Aorta (tissue), 5 donors: ENCODE measurements at regions not wholly inside any gene's neighbourhood (a gene's known extent, or its start where the extent isn't known, plus 50 kb on each side); places are given as distances from the start of the nearest gene placed in this dataset.
"Not testable (repeated sequence)": the region's sequence is repeated elsewhere in the genome, so short reads cannot be mapped to it uniquely, and the experiment has no call there.

ENCODE experiments used
- ATAC-seq: fragments of 200-7000 bp; cut with Tn5 transposase; one replicate; pipeline ENCODE4 v1.9.1; 2022; ENCODE audit warnings: moderate library complexity; ENCODE audit not compliant: low FRiP score
- DNase-seq, 2 donors: peaks; one replicate each; pipeline ENCODE4 v3.0.0-alpha.2; 2020
- H3K27ac ChIP-seq, 2 donors: one replicate each; pipeline ENCODE4 v1.5.1; 2013; ENCODE audit warnings: low read length in 2 of 2, mild to moderate bottlenecking in 2 of 2, moderate library complexity in 2 of 2, control low read depth in 1 of 2, inconsistent platforms in 1 of 2, low read depth in 1 of 2
- H3K27me3 ChIP-seq, 2 donors: one replicate each; pipeline ENCODE4 v1.6.1; 2013; ENCODE audit warnings: control low read depth in 1 of 2, low read length in 1 of 2, mild to moderate bottlenecking in 1 of 2, moderate library complexity in 1 of 2; ENCODE audit not compliant: insufficient read depth in 2 of 2, control insufficient read depth in 1 of 2
- H3K36me3 ChIP-seq, 2 donors: one replicate each; pipeline ENCODE4 v1.6.1; 2013; ENCODE audit warnings: control low read depth in 1 of 2, low read length in 1 of 2, mild to moderate bottlenecking in 1 of 2; ENCODE audit not compliant: insufficient read depth in 2 of 2, control insufficient read depth in 1 of 2
- H3K4me1 ChIP-seq, 2 donors: one replicate each; pipeline ENCODE4 v1.6.1; 2013; ENCODE audit warnings: low read length in 2 of 2, control low read depth in 1 of 2, mild to moderate bottlenecking in 1 of 2, moderate library complexity in 1 of 2; ENCODE audit not compliant: insufficient read depth in 2 of 2, control insufficient read depth in 1 of 2
- H3K4me3 ChIP-seq, 2 donors: one replicate each; pipeline ENCODE4 v1.5.1; 2013; ENCODE audit warnings: low read length in 2 of 2, control low read depth in 1 of 2, mild to moderate bottlenecking in 1 of 2
- H3K9me3 ChIP-seq: one replicate; pipeline ENCODE4 v1.6.1; 2013; ENCODE audit warnings: mild to moderate bottlenecking, low read length; ENCODE audit not compliant: control insufficient read depth
- WGBS, 2 donors: extraction: QIAGEN DNeasy Blood & Tissue Kit; methylation state at CpG; one replicate each; pipeline ENCODE4 v1.1.7; 2013; 5-methylcytosine and 5-hydroxymethylcytosine counted together
- intact Hi-C, 2 donors: fragments of 100-400 bp; cut with DNase I; formaldehyde crosslinking; loops; one replicate each; pipeline versions ENCODE4 v1.14.2 to v1.15.0; 2022
- donor health status: healthy with polysubstance abuse.
- donor health status: Bipolar disorder and iron deficiency.
- donor health status: DM: no; HTN: no; CAD: no.
- donor health status: DM: no; HTN: no; CAD: no.
- donor health status: DM: yes; HTN: yes; CAD: no.

DNA sequence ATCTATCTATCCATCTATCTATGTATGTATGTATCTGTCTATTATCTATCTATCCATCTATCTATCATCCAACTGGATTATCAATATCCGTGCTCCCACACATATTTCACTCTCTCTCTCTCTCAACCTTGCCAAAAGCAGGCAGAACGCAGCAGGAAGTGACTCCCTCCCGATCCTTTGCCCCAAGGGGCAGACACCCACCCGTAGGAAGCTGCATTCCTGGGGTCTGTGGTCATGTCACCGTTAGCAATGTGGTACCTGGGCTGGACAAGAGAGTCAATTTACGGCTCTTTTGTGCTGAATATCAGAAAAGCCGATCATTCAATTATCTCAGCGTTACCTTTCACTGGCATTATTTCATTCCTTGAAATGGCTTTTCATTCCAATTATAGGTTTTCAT, 119.6 kb upstream of the PPP2R3B start:
- intact Hi-C loops: no loop called here
- no peak for ATAC-seq
- Histone ChIP-seq H3K27ac (no peak overlapping the region), H3K27me3 (no peaks in the 10 kb centered on the region), H3K4me3 (no peak overlapping the region), H3K36me3 (no peaks in the 10 kb centered on the region), H3K4me1 (no peaks in the 10 kb centered on the region), H3K9me3 (peaks cover 4% of the 10 kb centered on the region)
- WGBS, 2 donors: 49 to 53% methylated on average over 8 of the region's 8 CpGs
- no peak for DNase-seq

DNA sequence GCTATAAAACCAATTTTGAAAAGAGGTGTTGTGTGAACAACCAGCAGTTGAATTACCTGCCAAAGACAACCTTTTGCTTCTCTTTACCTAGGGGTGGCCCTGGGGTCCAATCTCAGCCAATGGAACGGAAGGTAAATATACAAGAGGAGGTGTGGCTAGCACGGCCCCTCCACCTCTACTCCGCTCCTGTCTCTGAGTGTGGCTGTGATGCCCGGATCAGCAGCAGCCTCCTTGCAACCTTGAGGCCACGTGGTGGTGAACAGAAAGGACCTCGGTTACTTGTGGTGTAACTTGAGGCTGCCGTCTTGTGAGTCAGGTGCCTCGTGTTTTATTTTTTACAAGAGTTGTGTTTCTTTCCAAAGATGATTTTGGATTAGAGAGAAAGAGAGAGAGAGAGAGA, 121.5 kb upstream of the PPP2R3B start:
- 84 to 89% methylated on average over 8 of the region's 8 CpGs for WGBS, 2 donors
- intact Hi-C loops: no loop called here
- no peak overlapping the region for H3K4me3 ChIP-seq

DNA sequence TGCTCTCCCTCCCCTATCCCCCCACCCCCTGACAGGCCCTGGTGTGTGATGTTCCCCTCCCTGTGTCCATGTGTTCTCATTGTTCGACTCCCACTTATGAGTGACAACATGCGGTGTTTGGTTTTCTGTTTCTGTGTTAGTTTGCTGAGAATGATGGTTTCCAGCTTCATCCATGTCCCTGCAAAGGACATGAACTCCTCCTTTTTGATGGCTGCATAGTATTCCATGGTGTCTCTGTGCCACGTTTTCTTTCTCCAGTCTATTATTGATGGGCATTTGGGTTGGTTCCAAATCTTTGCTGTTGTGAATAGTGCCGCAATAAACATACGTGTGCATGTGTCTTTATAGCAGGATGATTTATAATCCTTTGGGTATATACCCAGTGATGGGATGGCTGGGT, 121.8 kb upstream of the SHOX start:
- H3K27me3 ChIP-seq, ATAC-seq, H3K9me3 ChIP-seq, DNase-seq, H3K4me3 ChIP-seq, H3K36me3 ChIP-seq, H3K4me1 ChIP-seq, H3K27ac ChIP-seq, intact Hi-C loops: not testable (repeated sequence)
- WGBS, 2 donors: 84 to 89% methylated on average over 5 of the region's 5 CpGs

More for the DNA sequence above, 121.5 kb upstream of the PPP2R3B start:
- Histone ChIP-seq H3K9me3 (peaks cover 4% of the 10 kb centered on the region), H3K36me3 (no peaks in the 10 kb centered on the region), H3K4me1 (no peaks in the 10 kb centered on the region), H3K27ac (no peak overlapping the region), H3K27me3 (no peaks in the 10 kb centered on the region)
- DNase-seq: no peak
- no peak for ATAC-seq

DNA sequence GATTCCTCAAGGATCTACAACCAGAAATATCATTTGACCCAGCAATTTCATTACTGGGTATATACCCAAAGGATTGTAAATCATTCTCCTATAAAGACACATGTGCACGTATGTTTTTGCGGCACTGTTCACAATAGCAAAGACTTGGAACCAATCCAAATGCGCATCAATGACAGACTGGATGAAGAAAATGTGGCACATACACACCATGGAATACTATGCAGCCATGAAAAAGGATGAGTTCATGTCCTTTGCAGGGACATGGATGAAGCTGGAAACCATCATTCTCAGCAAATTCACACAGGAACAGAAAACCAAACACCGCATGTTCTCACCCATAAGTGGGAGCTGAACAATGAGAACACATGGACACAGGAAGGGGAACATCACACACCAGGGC, 119.5 kb upstream of the SHOX start:
- H3K27ac ChIP-seq, ATAC-seq, H3K4me3 ChIP-seq, H3K4me1 ChIP-seq, DNase-seq, H3K36me3 ChIP-seq, H3K9me3 ChIP-seq, intact Hi-C loops, H3K27me3 ChIP-seq: not testable (repeated sequence)
- 86 to 93% methylated on average over 4 of the region's 4 CpGs for WGBS, 2 donors

DNA sequence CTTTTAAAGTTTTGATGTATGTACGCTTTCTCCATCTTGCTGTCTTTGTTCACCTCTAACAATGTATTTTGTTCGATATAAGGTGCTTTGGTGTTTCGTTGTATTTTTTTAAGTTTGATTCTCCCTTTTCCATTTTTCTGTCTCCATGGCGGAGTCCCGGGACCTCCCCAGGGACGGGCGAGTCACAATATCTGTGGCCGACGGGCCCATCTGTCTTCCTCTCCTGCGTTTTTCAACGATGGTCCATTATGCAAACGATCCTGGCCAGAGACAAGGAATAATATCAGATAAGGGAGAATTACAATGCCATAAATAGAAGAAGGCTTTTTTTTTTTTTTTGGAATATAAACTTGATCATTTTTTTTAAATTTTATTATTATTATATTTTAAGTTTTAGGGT, 112.3 kb upstream of the SHOX start:
- Histone ChIP-seq H3K27me3 (peaks cover 0 to 2% of the 10 kb centered on the region in 2 donors), H3K27ac (no peak overlapping the region), H3K4me3 (no peak overlapping the region), H3K36me3 (no peaks in the 10 kb centered on the region), H3K4me1 (no peaks in the 10 kb centered on the region), H3K9me3 (peaks cover 2% of the 10 kb centered on the region)
- DNase-seq: no peak
- 65 to 67% methylated on average over 12 of the region's 12 CpGs for WGBS, 2 donors
- intact Hi-C loops: no loop called here
- no peak for ATAC-seq

DNA sequence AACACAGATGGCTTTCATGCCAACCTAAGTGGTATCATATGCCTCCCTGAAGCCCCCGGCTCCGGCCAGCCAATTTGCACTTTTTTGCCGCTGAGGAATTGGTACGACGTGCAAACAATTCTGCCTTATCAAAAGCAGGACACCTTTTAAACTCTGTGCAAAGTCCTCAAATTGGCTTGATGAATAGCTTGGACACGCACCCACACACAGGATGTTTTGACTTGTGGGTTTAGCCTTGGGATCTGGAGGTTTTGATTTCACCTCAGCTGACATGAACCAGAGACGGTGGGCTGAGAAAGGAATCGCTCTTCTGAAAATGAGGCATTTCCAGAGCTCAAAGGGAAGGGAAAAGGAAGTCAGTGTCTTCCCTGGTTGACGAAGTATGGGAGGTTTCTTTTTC, 110.8 kb upstream of the SHOX start:
- no peaks in the 10 kb centered on the region for H3K36me3 ChIP-seq
- DNase-seq (no peak), ATAC-seq (no peak)
- intact Hi-C loops: no loop called here
- no peak overlapping the region for H3K4me3 ChIP-seq
- peaks cover 0 to 2% of the 10 kb centered on the region in 2 donors for H3K27me3 ChIP-seq
- WGBS, 2 donors: 19 to 29% methylated on average over 9 of the region's 9 CpGs
- peaks cover 2% of the 10 kb centered on the region for H3K9me3 ChIP-seq
- H3K4me1 ChIP-seq: no peaks in the 10 kb centered on the region
- no peak overlapping the region for H3K27ac ChIP-seq

DNA sequence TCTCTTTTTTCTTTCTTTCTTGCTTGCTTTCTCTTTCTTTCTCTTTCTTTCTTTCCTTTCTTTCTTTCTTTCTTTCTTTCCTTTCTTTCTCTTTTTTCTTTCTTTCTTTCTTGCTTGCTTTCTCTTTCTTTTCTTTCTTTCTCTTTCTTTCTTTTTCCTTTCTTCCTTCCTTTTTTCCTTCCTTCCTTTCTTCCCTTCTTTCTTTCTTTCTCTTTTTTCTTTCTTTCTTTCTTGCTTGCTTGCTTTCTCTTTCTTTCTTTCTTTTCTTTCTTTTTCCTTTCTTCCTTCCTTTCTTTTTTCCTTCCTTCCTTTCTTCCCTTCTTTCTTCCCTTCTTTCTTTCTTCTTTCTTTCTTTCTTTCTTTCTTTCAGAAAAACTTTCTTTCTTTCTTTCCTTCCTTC, 108.1 kb upstream of the SHOX start:
- Histone ChIP-seq H3K36me3 (no peaks in the 10 kb centered on the region), H3K27me3 (peaks cover 0 to 3% of the 10 kb centered on the region in 2 donors), H3K4me3 (no peak overlapping the region), H3K27ac (no peak overlapping the region), H3K9me3 (peaks cover 10% of the 10 kb centered on the region), H3K4me1 (no peaks in the 10 kb centered on the region)
- intact Hi-C loops: no loop called here
- no peak for ATAC-seq
- no peak for DNase-seq

DNA sequence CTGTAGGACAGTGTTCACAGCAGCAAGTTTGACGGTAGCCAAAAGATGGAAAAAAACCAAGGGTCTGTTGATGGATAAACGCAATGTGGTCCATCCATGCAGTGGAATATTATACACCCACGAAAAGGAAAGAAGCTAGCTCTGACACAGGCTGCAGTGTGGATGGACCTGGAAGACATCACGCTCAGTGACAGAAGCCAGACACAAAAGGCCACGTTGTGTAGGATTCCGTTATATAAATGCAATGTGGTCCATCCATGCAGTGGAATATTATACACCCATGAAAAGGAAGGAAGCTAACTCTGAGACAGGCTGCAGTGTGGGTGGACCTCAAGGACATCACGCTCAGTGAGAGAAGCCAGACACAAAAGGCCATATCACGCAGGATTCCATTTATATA, 105.5 kb upstream of the SHOX start:
- Histone ChIP-seq H3K27ac (no peak overlapping the region), H3K4me3 (no peak overlapping the region), H3K27me3 (peaks cover 0 to 2% of the 10 kb centered on the region in 2 donors), H3K4me1 (no peaks in the 10 kb centered on the region), H3K9me3 (peaks cover 10% of the 10 kb centered on the region), H3K36me3 (no peaks in the 10 kb centered on the region)
- WGBS, 2 donors: 91 to 93% methylated on average over 8 of the region's 8 CpGs
- intact Hi-C loops: no loop called here
- ATAC-seq (no peak), DNase-seq (no peak)

DNA sequence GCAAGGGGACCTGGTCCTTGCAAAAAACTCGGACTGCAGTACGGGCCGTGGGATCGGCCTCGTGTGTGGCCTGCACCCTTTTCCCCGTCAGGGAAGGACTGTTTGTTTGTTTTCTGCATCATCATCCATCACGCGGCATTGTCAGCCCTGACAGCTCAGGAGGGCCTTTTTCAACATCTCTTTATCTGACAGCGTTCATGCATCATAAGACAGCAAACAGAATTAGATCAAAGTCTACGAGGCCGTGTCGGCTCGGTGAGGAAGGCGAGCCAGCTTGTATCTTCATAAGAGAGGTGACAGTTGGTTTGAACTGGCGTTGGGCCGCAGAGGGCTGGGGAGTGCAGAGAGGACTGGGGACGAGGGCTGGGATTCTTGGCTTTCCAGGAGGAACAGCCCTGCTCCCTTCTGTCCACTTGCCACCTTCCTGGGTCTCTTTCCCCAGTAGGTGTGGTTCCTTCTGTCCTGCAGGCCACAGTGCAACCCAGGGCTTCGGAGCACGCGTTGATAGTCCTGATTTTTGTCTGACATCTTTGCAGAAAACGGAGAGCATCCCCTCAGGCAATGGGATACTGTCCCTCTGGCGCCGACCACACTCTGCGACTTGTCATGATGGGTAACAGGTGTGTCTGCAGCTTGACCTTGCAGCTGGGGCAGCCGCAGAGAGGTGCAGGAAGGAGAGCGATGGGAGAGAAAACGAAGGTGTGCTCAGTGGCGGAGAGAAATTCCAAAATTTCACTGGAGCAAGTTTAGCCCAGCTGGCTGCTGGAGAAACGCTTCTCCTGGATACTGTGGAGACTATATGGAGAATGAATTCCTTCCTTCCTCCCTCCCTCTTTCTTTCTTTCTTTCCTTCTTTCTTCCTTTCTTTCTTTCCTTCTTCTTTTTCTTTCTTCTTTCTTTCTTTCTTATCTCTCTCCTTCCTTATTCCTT, 104.0 kb upstream of the SHOX start:
- Histone ChIP-seq H3K4me3 (no peak overlapping the region), H3K9me3 (peaks cover 9% of the 10 kb centered on the region), H3K4me1 (no peaks in the 10 kb centered on the region), H3K36me3 (no peaks in the 10 kb centered on the region), H3K27me3 (peaks cover 0 to 2% of the 10 kb centered on the region in 2 donors), H3K27ac (no peak overlapping the region)
- DNase-seq: no peak
- intact Hi-C loops: no loop called here
- ATAC-seq: no peak
- WGBS, 2 donors: 23 to 24% methylated on average over 29 of the region's 29 CpGs
